ENCODE measurements at regions not wholly inside any gene's neighbourhood (a gene's known extent, or its start where the extent isn't known, plus 50 kb on each side); places are given as distances from the start of the nearest gene placed in this dataset.

- Histone ChIP-seq H3K79me2 (ENCODE audit: insufficient read depth, low read length) (no peaks in the 10 kb centered on the region), H3K9ac (ENCODE audit: low read depth, low read length) (no peak overlapping the region), H3K4me1 (ENCODE audit: insufficient read depth, low read length) (no peaks in the 10 kb centered on the region), H3K4me3 (ENCODE audit: low read depth in 1 of 2, low read length in 2 of 2) (no peak overlapping the region), H3K27ac (ENCODE audit: low read length) (no peak overlapping the region), H3K4me2 (ENCODE audit: insufficient read depth, low read length) (no peak overlapping the region), H3K27me3 (ENCODE audit: insufficient read depth, low read length, poor library complexity) (no peaks in the 10 kb centered on the region), H2AFZ (ENCODE audit: low read depth, low read length) (no peak overlapping the region), H4K20me1 (ENCODE audit: insufficient read depth, low read length) (no peaks in the 10 kb centered on the region), H3K9me3 (ENCODE audit: insufficient read depth, low read length, severe bottlenecking) (no peaks in the 10 kb centered on the region), H3K36me3 (ENCODE audit: insufficient read depth, low read length) (no peaks in the 10 kb centered on the region)
- no peak for ATAC-seq (ENCODE audit: insufficient read depth, low read depth)
- DNase-seq = no peak
- TF ChIP-seq, protein P1, sequence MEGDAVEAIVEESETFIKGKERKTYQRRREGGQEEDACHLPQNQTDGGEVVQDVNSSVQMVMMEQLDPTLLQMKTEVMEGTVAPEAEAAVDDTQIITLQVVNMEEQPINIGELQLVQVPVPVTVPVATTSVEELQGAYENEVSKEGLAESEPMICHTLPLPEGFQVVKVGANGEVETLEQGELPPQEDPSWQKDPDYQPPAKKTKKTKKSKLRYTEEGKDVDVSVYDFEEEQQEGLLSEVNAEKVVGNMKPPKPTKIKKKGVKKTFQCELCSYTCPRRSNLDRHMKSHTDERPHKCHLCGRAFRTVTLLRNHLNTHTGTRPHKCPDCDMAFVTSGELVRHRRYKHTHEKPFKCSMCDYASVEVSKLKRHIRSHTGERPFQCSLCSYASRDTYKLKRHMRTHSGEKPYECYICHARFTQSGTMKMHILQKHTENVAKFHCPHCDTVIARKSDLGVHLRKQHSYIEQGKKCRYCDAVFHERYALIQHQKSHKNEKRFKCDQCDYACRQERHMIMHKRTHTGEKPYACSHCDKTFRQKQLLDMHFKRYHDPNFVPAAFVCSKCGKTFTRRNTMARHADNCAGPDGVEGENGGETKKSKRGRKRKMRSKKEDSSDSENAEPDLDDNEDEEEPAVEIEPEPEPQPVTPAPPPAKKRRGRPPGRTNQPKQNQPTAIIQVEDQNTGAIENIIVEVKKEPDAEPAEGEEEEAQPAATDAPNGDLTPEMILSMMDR (IDR thresholded peaks at IDR 0.05; ENCODE audit: borderline replicate concordance, extremely low read depth, low read length, poor library complexity, severe bottlenecking) = no peak
- no peak for TF ChIP-seq EZH2 (IDR thresholded peaks at IDR 0.05; ENCODE audit: borderline replicate concordance, low read depth, low read length, severe bottlenecking)
Observed at GRCh38 chr3:154782151-154782550, 298.0 kb upstream of the MME start.

- H3K27ac ChIP-seq (ENCODE audit: low read length) = no peak overlapping the region
Observed at GRCh38 chr3:154781595-154781994, 298.5 kb upstream of the MME start.

DNA sequence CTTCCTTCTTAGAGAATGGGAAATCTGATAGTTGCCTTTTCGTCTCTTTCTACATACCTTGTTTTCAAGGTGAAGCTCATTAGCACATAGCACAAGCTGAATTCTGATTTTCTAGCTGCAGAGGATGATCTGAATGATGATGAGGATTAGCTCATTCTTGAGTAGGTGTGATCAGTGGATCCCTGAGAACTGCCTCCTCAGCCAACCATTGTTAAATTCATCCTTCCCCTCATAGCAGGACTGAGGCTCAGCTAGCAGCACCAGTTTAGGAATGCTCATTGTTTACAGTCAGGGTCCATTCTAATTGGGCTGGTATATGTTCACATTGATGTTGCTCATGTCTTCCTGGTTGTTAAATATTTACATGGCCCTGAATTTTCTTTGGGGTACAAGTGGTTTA, 299.9 kb upstream of the MME start:
- TF ChIP-seq EZH2 (IDR thresholded peaks at IDR 0.05; ENCODE audit: borderline replicate concordance, low read depth, low read length, severe bottlenecking) = no peak
- TF ChIP-seq, protein P1 (IDR thresholded peaks at IDR 0.05; ENCODE audit: borderline replicate concordance, extremely low read depth, low read length, poor library complexity, severe bottlenecking) = no peak
- DNase-seq (no peak), ATAC-seq (ENCODE audit: insufficient read depth, low read depth) (no peak)
- no peak overlapping the region for H3K4me3 ChIP-seq (ENCODE audit: low read depth in 1 of 2, low read length in 2 of 2)
- no peaks in the 10 kb centered on the region for H3K9me3 ChIP-seq (ENCODE audit: insufficient read depth, low read length, severe bottlenecking)
- H3K4me1 ChIP-seq (ENCODE audit: insufficient read depth, low read length) = no peaks in the 10 kb centered on the region
- H4K20me1 ChIP-seq (ENCODE audit: insufficient read depth, low read length) = no peaks in the 10 kb centered on the region
- no peak overlapping the region for H3K27ac ChIP-seq (ENCODE audit: low read length)
- H3K9ac ChIP-seq (ENCODE audit: low read depth, low read length) = no peak overlapping the region
- no peaks in the 10 kb centered on the region for H3K79me2 ChIP-seq (ENCODE audit: insufficient read depth, low read length)
- no peak overlapping the region for H2AFZ ChIP-seq (ENCODE audit: low read depth, low read length)
- H3K4me2 ChIP-seq (ENCODE audit: insufficient read depth, low read length) = no peak overlapping the region
- no peaks in the 10 kb centered on the region for H3K36me3 ChIP-seq (ENCODE audit: insufficient read depth, low read length)
- no peaks in the 10 kb centered on the region for H3K27me3 ChIP-seq (ENCODE audit: insufficient read depth, low read length, poor library complexity)

More at GRCh38 chr3:154781595-154781994, 298.5 kb upstream of the MME start:
- Histone ChIP-seq H3K9me3 (ENCODE audit: insufficient read depth, low read length, severe bottlenecking) (no peaks in the 10 kb centered on the region), H3K4me2 (ENCODE audit: insufficient read depth, low read length) (no peak overlapping the region), H2AFZ (ENCODE audit: low read depth, low read length) (no peak overlapping the region), H3K36me3 (ENCODE audit: insufficient read depth, low read length) (no peaks in the 10 kb centered on the region), H3K9ac (ENCODE audit: low read depth, low read length) (no peak overlapping the region), H3K27me3 (ENCODE audit: insufficient read depth, low read length, poor library complexity) (no peaks in the 10 kb centered on the region), H3K4me1 (ENCODE audit: insufficient read depth, low read length) (no peaks in the 10 kb centered on the region), H3K4me3 (ENCODE audit: low read depth in 1 of 2, low read length in 2 of 2) (no peak overlapping the region), H4K20me1 (ENCODE audit: insufficient read depth, low read length) (no peaks in the 10 kb centered on the region), H3K79me2 (ENCODE audit: insufficient read depth, low read length) (no peaks in the 10 kb centered on the region)
- ATAC-seq (ENCODE audit: insufficient read depth, low read depth) (no peak), DNase-seq (no peak)
- TF ChIP-seq EZH2 (IDR thresholded peaks at IDR 0.05; ENCODE audit: borderline replicate concordance, low read depth, low read length, severe bottlenecking) = no peak
- TF ChIP-seq, protein P1 (IDR thresholded peaks at IDR 0.05; ENCODE audit: borderline replicate concordance, extremely low read depth, low read length, poor library complexity, severe bottlenecking) = no peak

DNA sequence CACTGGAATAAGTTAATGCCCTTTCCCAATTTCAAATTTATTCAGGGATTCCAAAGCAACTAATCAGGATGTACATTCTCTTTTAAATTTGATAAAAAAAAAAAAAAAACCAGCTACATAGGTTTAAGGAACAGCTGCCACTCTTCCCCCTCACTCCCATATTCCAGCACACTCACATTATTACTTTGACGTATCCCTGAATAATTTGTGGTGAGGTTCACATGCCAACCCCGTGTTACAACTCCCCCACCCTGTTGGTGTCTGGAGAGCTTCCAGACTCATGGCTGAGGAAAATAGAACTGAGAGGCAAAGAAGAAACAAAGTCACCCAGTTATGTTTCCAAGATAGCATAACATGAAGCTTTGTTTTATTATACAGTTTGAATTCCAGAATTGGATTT, 300.5 kb upstream of the MME start:
- Histone ChIP-seq H3K9me3 (ENCODE audit: insufficient read depth, low read length, severe bottlenecking) (no peaks in the 10 kb centered on the region), H2AFZ (ENCODE audit: low read depth, low read length) (no peak overlapping the region), H4K20me1 (ENCODE audit: insufficient read depth, low read length) (no peaks in the 10 kb centered on the region), H3K4me3 (ENCODE audit: low read depth in 1 of 2, low read length in 2 of 2) (no peak overlapping the region), H3K4me1 (ENCODE audit: insufficient read depth, low read length) (no peaks in the 10 kb centered on the region), H3K27ac (ENCODE audit: low read length) (no peak overlapping the region), H3K27me3 (ENCODE audit: insufficient read depth, low read length, poor library complexity) (no peaks in the 10 kb centered on the region), H3K9ac (ENCODE audit: low read depth, low read length) (no peak overlapping the region), H3K36me3 (ENCODE audit: insufficient read depth, low read length) (no peaks in the 10 kb centered on the region), H3K4me2 (ENCODE audit: insufficient read depth, low read length) (no peak overlapping the region), H3K79me2 (ENCODE audit: insufficient read depth, low read length) (no peaks in the 10 kb centered on the region)
- DNase-seq (no peak), ATAC-seq (ENCODE audit: insufficient read depth, low read depth) (no peak)
- no peak for TF ChIP-seq EZH2 (IDR thresholded peaks at IDR 0.05; ENCODE audit: borderline replicate concordance, low read depth, low read length, severe bottlenecking)
- TF ChIP-seq, protein P1 (IDR thresholded peaks at IDR 0.05; ENCODE audit: borderline replicate concordance, extremely low read depth, low read length, poor library complexity, severe bottlenecking) = no peak
